ENCODE measurements at regions not wholly inside any gene's neighbourhood (a gene's known extent, or its start where the extent isn't known, plus 50 kb on each side); places are given as distances from the start of the nearest gene placed in this dataset.

DNA sequence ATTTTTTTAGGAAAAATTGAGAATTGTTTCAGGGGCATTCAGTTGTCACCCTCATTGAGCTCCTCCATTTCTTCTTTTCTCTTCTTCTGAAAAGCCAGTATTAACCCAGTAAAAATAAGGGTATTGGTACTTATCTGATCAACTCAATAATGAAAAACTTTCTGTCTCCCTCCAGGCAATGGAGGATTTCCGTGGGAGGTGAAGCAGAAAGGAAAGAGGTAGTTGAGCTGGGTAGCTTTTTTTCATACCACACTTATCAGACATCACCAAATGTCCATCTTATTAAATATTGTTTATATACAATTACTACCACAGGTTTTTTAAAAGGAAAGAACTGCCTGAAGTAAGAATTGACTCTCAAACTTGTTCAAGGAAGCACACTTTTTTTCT lies 731.1 kb upstream of the ZNF608 start:
- TF ChIP-seq, protein P1, sequence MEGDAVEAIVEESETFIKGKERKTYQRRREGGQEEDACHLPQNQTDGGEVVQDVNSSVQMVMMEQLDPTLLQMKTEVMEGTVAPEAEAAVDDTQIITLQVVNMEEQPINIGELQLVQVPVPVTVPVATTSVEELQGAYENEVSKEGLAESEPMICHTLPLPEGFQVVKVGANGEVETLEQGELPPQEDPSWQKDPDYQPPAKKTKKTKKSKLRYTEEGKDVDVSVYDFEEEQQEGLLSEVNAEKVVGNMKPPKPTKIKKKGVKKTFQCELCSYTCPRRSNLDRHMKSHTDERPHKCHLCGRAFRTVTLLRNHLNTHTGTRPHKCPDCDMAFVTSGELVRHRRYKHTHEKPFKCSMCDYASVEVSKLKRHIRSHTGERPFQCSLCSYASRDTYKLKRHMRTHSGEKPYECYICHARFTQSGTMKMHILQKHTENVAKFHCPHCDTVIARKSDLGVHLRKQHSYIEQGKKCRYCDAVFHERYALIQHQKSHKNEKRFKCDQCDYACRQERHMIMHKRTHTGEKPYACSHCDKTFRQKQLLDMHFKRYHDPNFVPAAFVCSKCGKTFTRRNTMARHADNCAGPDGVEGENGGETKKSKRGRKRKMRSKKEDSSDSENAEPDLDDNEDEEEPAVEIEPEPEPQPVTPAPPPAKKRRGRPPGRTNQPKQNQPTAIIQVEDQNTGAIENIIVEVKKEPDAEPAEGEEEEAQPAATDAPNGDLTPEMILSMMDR (IDR thresholded peaks at IDR 0.05), result no peak
- TF ChIP-seq POLR2A (IDR thresholded peaks at IDR 0.05), result no peak
